ENCODE measurements at regions not wholly inside any gene's neighbourhood (a gene's known extent, or its start where the extent isn't known, plus 50 kb on each side); places are given as distances from the start of the nearest gene placed in this dataset.

- DNase-seq (ENCODE audit: low spot score): no peak
These were observed 171.4 kb upstream of the SERPINE2 start for GRCh38 chr2:224210286-224211180.

GRCh38 chr2:224209555-224210285, 170.6 kb upstream of the SERPINE2 start:
- DNase-seq (ENCODE audit: low spot score): no peak

GRCh38 chr2:224208443-224208842, 169.4 kb upstream of the SERPINE2 start:
- no peak for DNase-seq (ENCODE audit: low spot score)

GRCh38 chr2:224208007-224208406, 168.9 kb upstream of the SERPINE2 start:
- no peak for DNase-seq (ENCODE audit: low spot score)

- no peak for DNase-seq (ENCODE audit: low spot score)
These were observed 167.7 kb upstream of the SERPINE2 start for GRCh38 chr2:224206816-224207215.

GRCh38 chr2:224202281-224202865, 163.3 kb upstream of the SERPINE2 start:
- DNase-seq (ENCODE audit: low spot score): no peak

- no peak for DNase-seq (ENCODE audit: low spot score)
These were observed 159.3 kb upstream of the SERPINE2 start for GRCh38 chr2:224198436-224198835.

GRCh38 chr2:224196810-224197209, 157.7 kb upstream of the SERPINE2 start:
- DNase-seq (ENCODE audit: low spot score): no peak

GRCh38 chr2:224195925-224196571, 157.0 kb upstream of the SERPINE2 start:
- DNase-seq (ENCODE audit: low spot score): peak; percentile 19

GRCh38 chr2:224194161-224194560, 155.1 kb upstream of the SERPINE2 start:
- no peak for DNase-seq (ENCODE audit: low spot score)

- no peak for DNase-seq (ENCODE audit: low spot score)
These were observed 152.4 kb upstream of the SERPINE2 start for GRCh38 chr2:224191465-224191864.

GRCh38 chr2:224190936-224191270, 151.8 kb upstream of the SERPINE2 start:
- DNase-seq (ENCODE audit: low spot score): no peak

GRCh38 chr2:224190234-224190935, 151.3 kb upstream of the SERPINE2 start:
- DNase-seq (ENCODE audit: low spot score): no peak

GRCh38 chr2:224187220-224187619, 148.1 kb upstream of the SERPINE2 start:
- no peak for DNase-seq (ENCODE audit: low spot score)

- DNase-seq (ENCODE audit: low spot score): no peak
These were observed 146.0 kb upstream of the SERPINE2 start for GRCh38 chr2:224185023-224185601.

GRCh38 chr2:224183086-224183485, 144.0 kb upstream of the SERPINE2 start:
- no peak for DNase-seq (ENCODE audit: low spot score)

GRCh38 chr2:224182498-224182897, 143.4 kb upstream of the SERPINE2 start:
- no peak for DNase-seq (ENCODE audit: low spot score)

GRCh38 chr2:224181534-224182155, 142.6 kb upstream of the SERPINE2 start:
- no peak for DNase-seq (ENCODE audit: low spot score)

- no peak for DNase-seq (ENCODE audit: low spot score)
These were observed 141.7 kb upstream of the SERPINE2 start for GRCh38 chr2:224180810-224181209.

- DNase-seq (ENCODE audit: low spot score): no peak
These were observed 139.0 kb upstream of the SERPINE2 start for GRCh38 chr2:224178056-224178455.

- no peak for DNase-seq (ENCODE audit: low spot score)
These were observed 136.5 kb upstream of the SERPINE2 start for GRCh38 chr2:224175538-224175937.

Measured in mucosa of gallbladder (tissue), 1 donor.